DND-41 (cell line): ENCODE measurements at regions not wholly inside any gene's neighbourhood (a gene's known extent, or its start where the extent isn't known, plus 50 kb on each side); places are given as distances from the start of the nearest gene placed in this dataset.

ENCODE experiments used
- ATAC-seq: fragments of 200-7000 bp; cut with Tn5 transposase; 3 replicates; pipeline ENCODE4 v1.9.1; 2021; ENCODE audit warnings: low read depth; ENCODE audit not compliant: insufficient read depth
- DNase-seq: peaks from one replicate; pipeline ENCODE4 v3.0.0-alpha.2; 2020
- H2AFZ ChIP-seq: 2 replicates; pipeline ENCODE4 v1.6.0; 2012; ENCODE audit warnings: low read depth, low read length
- H3K27ac ChIP-seq: 2 replicates; pipeline ENCODE4 v1.5.1; 2012; ENCODE audit warnings: low read length, inconsistent platforms
- H3K27me3 ChIP-seq: fragments of 200-600 bp; sonication (generic); 2 replicates; pipeline ENCODE4 v1.6.0; 2012; ENCODE audit warnings: low read length, mild to moderate bottlenecking, inconsistent platforms; ENCODE audit not compliant: insufficient read depth, poor library complexity
- H3K36me3 ChIP-seq: 2 replicates; pipeline ENCODE4 v1.5.1; 2012; ENCODE audit warnings: low read length, inconsistent platforms; ENCODE audit not compliant: insufficient read depth
- H3K4me1 ChIP-seq: 2 replicates; pipeline ENCODE4 v1.5.1; 2012; ENCODE audit warnings: mild to moderate bottlenecking, low read length; ENCODE audit not compliant: insufficient read depth
- H3K4me2 ChIP-seq: 2 replicates; pipeline ENCODE4 v1.6.0; 2012; ENCODE audit warnings: mild to moderate bottlenecking, moderate library complexity, low read length, inconsistent platforms; ENCODE audit not compliant: insufficient read depth
- H3K4me3 ChIP-seq, 2 experiments: fragments of 200-600 bp in 1 of 2; shearing (Covaris generic) in 1 of 2; 2 replicates each; pipeline ENCODE4 v1.5.1; 2012 to 2016; ENCODE audit warnings: inconsistent platforms in 2 of 2, low read length in 2 of 2, mild to moderate bottlenecking in 2 of 2, low read depth in 1 of 2, moderate library complexity in 1 of 2
- H3K79me2 ChIP-seq: 2 replicates; pipeline ENCODE4 v1.6.0; 2012; ENCODE audit warnings: low read length, inconsistent platforms; ENCODE audit not compliant: insufficient read depth
- H3K9ac ChIP-seq: 2 replicates; pipeline ENCODE4 v1.6.0; 2012; ENCODE audit warnings: low read depth, mild to moderate bottlenecking, inconsistent platforms, low read length, moderate library complexity
- H3K9me3 ChIP-seq: 2 replicates; pipeline ENCODE4 v1.5.1; 2012; ENCODE audit warnings: low read length, moderate library complexity, mild to moderate bottlenecking, inconsistent platforms; ENCODE audit not compliant: insufficient read depth, severe bottlenecking
- H4K20me1 ChIP-seq: 2 replicates; pipeline ENCODE4 v1.6.0; 2012; ENCODE audit warnings: low read length; ENCODE audit not compliant: insufficient read depth
- CTCF ChIP-seq: IDR thresholded peaks from 2 replicates; pipeline ENCODE4 v1.5.1; 2012; ENCODE audit warnings: borderline replicate concordance, low read length, moderate library complexity, mild to moderate bottlenecking; ENCODE audit not compliant: poor library complexity, severe bottlenecking; ENCODE audit errors: extremely low read depth
- EZH2 ChIP-seq: IDR thresholded peaks from 3 replicates; pipeline ENCODE4 v1.6.1; 2012; ENCODE audit warnings: borderline replicate concordance, low read depth, mild to moderate bottlenecking, moderate library complexity, low read length, inconsistent platforms; ENCODE audit not compliant: severe bottlenecking

GRCh38 chr22:22046370-22046769, 63.8 kb upstream of the TOP3B start:
- Histone ChIP-seq H3K27me3 (peaks cover 36% of the 10 kb centered on the region), H3K27ac (no peak overlapping the region)
- DNase-seq: no peak

GRCh38 chr22:22045571-22046335, 63.2 kb upstream of the TOP3B start:
- H3K27me3 ChIP-seq: peaks cover 36% of the 10 kb centered on the region
- H3K36me3 ChIP-seq: no peaks in the 10 kb centered on the region
- no peak for TF ChIP-seq CTCF
- TF ChIP-seq EZH2: no peak
- H3K79me2 ChIP-seq: no peaks in the 10 kb centered on the region
- no peak overlapping the region for H3K4me3 ChIP-seq
- no peak overlapping the region for H3K9ac ChIP-seq
- no peak for DNase-seq
- H3K4me2 ChIP-seq: no peak overlapping the region
- ATAC-seq: no peak
- H2AFZ ChIP-seq: no peak overlapping the region
- H4K20me1 ChIP-seq: no peaks in the 10 kb centered on the region
- H3K9me3 ChIP-seq: no peaks in the 10 kb centered on the region
- H3K4me1 ChIP-seq: no peaks in the 10 kb centered on the region
- H3K27ac ChIP-seq: no peak overlapping the region

More at GRCh38 chr22:22046370-22046769, 63.8 kb upstream of the TOP3B start:
- H3K36me3 ChIP-seq: no peaks in the 10 kb centered on the region
- no peak overlapping the region for H3K9ac ChIP-seq
- no peak overlapping the region for H3K4me3 ChIP-seq
- no peak overlapping the region for H3K4me2 ChIP-seq
- no peaks in the 10 kb centered on the region for H3K4me1 ChIP-seq
- ATAC-seq: no peak
- no peaks in the 10 kb centered on the region for H3K9me3 ChIP-seq
- H4K20me1 ChIP-seq: no peaks in the 10 kb centered on the region
- TF ChIP-seq CTCF (no peak), EZH2 (no peak)
- no peaks in the 10 kb centered on the region for H3K79me2 ChIP-seq
- no peak overlapping the region for H2AFZ ChIP-seq

GRCh38 chr22:22044153-22044552, 61.6 kb upstream of the TOP3B start:
- H4K20me1 ChIP-seq: no peaks in the 10 kb centered on the region
- no peaks in the 10 kb centered on the region for H3K9me3 ChIP-seq
- peaks cover 39% of the 10 kb centered on the region for H3K27me3 ChIP-seq
- H3K4me3 ChIP-seq: no peak overlapping the region
- ATAC-seq (no peak), DNase-seq (no peak)
- no peak overlapping the region for H3K27ac ChIP-seq
- no peak overlapping the region for H3K4me2 ChIP-seq
- no peaks in the 10 kb centered on the region for H3K36me3 ChIP-seq
- no peaks in the 10 kb centered on the region for H3K79me2 ChIP-seq
- H2AFZ ChIP-seq: no peak overlapping the region
- H3K9ac ChIP-seq: no peak overlapping the region
- no peak for TF ChIP-seq CTCF
- no peak for TF ChIP-seq EZH2
- no peaks in the 10 kb centered on the region for H3K4me1 ChIP-seq
